Esophagus squamous epithelium (tissue), 4 donors: ENCODE measurements at regions not wholly inside any gene's neighbourhood (a gene's known extent, or its start where the extent isn't known, plus 50 kb on each side); places are given as distances from the start of the nearest gene placed in this dataset.

ENCODE experiments used
- CTCF ChIP-seq, 6 experiments: fragments of 450-650 bp in 4 of 6; fragments of 200-600 bp in 2 of 6; sonication (generic) in 2 of 6; IDR thresholded peaks; one replicate each; pipeline ENCODE4 v1.5.1; 2016 to 2019; ENCODE audit warnings: antibody characterized with exemption in 6 of 6, mild to moderate bottlenecking in 4 of 6, moderate library complexity in 4 of 6
- POLR2A ChIP-seq, 4 donors: fragments of 450-650 bp; IDR thresholded peaks; one replicate each; pipeline ENCODE4 v1.6.1; 2017; ENCODE audit warnings: antibody characterized with exemption in 4 of 4, mild to moderate bottlenecking in 4 of 4, moderate library complexity in 3 of 4

GRCh38 chr9:93826209-93826608 lies 128.9 kb downstream of the BARX1 start:
- no peak for TF ChIP-seq POLR2A (IDR thresholded peaks at IDR 0.05)
- TF ChIP-seq CTCF (IDR thresholded peaks at IDR 0.05) = peak in 4 of 6 experiments; percentile 7 to 49 (median 22)
